ENCODE measurements at regions not wholly inside any gene's neighbourhood (a gene's known extent, or its start where the extent isn't known, plus 50 kb on each side); places are given as distances from the start of the nearest gene placed in this dataset.

DNA sequence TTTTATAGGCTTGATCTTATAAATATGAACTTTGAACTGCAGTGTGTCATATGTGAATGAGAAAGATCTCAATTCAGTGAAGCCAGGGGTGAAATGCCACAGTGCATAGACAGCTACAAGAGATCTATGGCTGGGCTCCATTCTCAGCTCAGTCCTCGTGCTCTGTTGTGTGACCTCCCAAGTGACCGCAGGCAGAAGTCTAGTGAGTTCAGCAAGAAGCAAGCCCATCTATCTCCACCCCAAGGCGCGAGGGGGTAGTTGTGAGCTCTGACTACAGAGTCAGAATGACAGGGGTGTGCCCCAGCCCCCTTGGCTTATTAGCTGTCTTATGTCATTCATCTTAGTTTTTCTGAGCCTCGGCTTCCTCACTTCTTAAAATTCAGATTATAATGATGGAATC lies 378.3 kb downstream of the FBXW7 start:
- no peak for DNase-seq

DNA sequence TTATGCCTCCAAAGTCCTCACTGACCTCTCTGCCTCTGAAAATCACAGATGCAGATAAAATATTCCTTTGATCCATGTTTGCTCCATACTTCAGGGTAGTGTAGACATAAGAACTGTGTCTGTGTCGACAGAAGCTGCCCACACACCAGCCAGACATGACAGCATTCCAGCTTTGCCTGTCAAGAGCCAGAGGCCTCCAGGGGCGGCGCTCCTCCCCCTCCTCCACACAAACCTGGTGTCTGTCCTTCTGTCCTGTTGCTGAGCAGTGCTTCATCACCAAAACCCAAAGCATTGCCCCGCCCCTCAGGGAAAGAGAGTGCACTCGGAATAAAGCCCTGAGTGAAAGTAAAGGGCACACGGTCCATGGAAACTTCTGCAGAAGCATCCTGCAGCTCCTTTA lies 379.4 kb downstream of the FBXW7 start:
- peak; percentile 2 for DNase-seq

GRCh38 chr4:152155070-152155469 lies 380.8 kb downstream of the FBXW7 start:
- no peak for DNase-seq

DNA sequence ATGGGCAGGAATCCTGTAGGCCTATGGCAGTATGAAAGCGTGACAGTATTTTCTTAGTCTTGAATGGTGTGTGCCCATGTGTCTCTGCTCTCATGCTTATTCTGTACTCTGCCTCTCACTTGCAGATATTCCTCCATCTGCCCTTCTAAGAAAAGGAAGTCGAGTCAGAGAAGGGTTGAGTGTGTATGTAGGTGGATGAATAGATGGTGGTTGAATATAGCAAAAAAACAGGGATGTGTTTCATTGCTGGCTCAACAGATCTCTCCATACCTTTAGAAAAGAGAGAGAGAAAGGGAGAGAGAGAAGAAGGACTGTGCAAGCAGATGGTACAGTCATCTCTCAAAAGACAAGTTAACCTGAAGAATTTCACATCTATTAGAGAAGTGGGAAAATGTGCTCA lies 381.5 kb downstream of the FBXW7 start:
- no peak for DNase-seq

- no peak for DNase-seq
These were observed 382.2 kb downstream of the FBXW7 start for GRCh38 chr4:152153476-152154270.

DNA sequence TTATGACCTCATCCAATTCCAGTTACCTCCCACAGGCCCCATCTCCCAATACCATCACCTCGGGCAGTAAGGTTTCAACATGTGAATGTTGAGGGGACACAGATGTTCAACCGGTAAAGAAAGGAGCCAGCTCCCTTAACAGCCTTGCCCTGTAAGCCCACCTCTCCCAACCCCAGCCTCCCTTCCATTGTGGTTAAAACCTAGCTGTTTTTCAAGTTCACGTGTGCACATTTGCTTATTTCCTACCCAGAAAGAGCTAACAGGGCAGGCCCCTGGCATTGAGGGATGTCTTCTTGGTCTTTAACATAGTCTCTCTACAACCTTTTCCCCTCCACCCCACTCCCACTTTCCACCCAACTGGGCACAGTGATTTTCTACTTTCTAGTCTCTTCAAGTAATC lies 385.7 kb downstream of the FBXW7 start:
- DNase-seq = no peak

GRCh38 chr4:152149745-152150144 lies 386.1 kb downstream of the FBXW7 start:
- no peak for DNase-seq

DNA sequence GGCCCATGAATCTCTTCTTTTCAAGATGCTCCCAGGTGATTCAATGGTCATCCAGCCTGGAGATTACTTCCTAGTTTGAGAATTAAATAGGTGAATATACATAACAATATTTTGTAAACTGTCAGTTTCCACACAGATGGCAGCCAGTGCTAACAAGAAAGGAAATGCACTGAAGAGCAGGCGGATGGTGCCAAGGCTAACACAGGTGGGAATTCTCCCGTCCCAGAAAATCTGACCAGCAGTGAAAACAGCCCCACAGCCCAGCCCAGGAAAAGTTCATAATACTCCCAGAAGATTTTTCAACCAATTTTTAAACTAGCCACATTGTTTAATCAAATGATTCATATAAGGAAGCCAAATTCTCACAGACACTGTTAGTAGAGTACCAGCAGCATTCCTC lies 387.2 kb upstream of the GATB start:
- DNase-seq = no peak

- no peak for DNase-seq
These were observed 385.4 kb upstream of the GATB start for GRCh38 chr4:152146244-152146643.

DNA sequence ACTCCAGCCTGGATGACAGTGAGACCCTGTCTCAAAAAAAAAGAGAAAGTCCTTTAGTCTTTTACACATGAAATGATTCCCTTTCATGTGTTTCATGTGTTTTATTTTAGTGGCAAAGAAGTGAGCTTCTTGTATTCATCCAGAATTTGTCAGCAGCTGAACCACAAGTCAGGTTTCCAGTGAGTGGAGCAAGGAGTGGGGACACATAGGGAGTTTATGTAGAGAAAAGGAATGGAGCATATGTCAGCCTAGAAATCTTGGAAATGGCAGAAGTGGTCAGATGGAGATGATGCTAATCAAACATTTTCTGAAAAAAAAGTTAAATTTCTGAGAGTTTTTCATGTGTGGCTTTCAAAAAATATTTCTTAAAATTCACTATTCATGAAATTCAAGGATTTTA lies 383.0 kb upstream of the GATB start:
- no peak for DNase-seq

DNA sequence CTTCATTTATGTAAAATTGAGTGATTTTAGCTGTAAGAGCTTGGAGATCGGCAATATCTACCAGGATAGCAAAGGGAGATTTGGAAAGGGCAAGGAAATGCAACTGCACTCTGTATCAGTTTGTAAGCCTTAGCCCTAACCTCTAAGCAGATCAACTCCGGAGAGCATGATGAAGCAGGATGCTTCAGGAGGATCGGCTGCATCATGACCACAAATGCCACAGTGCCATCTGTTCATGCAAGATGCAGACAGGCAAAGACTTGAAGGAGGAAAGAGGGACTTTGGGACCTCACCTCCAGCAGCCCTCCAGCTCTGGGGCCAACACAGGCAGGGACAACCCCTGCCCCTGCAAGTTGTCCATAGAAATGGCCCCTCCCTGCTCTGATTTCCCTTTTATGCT lies 377.6 kb upstream of the GATB start:
- DNase-seq = no peak

DNA sequence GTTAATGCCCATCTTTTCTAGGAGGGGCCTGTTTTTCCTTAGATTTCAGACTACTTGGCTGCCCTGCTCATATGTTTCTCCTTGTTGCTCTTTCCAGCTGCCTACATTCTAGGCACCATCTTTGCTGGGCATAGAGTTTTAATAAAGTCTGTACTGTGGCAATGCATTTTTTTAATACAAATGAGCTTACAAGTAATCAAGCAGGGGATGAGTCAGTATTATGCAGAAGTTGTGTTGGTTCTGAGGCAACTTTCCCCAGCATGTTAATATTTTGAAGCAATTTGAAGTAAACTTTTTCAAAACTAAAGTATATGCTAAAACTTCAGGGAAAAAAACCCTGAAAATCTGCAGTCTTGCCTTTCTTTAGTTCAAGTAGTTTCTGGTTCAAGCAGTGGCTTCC lies 372.0 kb upstream of the GATB start:
- DNase-seq = no peak

GRCh38 chr4:152128356-152128755 lies 367.5 kb upstream of the GATB start:
- DNase-seq = no peak

DNA sequence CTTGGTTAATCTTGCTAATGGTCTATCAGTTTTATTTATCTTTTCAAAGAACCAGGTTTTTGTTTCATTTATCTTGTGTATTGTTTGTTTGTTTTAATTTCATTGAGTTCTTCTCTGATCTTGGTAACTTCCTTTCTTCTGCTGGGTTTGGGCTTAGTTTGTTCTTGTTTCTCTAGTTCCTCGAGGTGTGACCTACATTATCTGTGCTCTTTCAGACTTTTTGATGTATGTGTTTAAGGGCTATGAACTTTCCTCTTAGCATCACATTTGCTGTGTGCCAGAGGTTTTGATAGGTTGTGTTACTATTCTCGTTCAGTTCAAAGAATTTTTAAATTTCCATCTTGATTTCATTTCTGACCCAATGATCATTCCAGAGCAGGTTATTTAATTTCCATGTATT lies 365.4 kb upstream of the GATB start:
- no peak for DNase-seq

DNA sequence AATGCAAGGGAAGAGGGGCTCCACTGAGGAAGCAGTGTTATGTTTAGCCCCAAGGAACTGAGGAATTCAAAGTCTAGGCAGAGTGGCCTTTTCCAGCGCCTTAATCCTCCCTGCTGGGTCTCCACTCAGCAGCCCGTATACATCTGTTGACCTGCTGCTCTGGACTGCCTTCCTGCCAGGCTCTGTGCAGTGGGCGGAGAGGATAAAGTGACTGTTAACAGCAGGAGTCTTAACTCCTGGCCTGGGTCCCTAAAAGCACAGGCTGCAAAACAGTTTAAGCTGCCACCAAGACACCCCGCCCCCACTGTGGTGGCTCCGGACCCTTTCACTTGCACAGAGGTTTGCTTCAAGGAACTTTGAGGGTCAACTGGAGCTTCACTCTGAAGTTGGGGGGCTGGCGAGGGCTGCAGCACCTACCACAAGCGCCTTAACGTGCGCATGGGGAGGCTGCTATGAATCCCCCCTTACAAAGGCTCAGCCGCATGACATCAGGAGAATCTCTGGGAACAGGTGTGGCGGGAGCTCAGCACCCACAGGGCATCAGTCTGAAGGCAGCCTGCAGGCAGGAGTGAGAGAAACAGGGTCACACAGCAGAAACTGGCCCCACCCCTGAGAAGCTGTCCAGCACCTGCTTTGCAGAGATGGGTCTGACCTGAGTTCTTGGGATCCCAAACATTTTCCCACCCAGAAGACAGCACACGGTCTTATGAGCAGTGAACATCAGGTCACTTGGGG lies 358.2 kb upstream of the GATB start:
- DNase-seq = no peak

DNA sequence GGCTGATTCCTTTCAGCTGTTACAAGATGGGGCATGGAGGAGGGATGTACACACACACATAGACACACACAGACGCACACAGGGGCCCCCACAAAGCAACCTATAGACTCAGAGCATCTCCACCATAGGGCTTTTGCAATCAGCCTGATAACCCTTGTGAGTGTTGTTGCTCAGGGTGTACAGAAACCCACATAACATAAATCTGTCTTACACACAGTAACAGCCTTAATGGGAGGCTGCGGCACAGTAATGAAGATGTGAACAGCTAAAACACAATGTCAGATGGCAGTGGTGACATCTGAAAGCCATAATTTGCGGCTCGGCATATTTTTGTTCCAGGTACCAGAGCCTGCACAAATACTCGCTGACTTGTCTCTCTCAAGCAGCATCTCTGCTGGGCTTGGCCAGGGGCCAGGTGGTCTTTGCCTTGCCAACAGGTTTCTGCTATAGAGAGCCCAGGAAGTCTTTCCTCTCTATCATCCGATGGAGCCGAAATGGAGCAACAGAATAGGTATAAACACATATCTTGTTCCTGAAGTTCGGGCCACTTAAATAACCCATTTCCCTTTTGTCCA lies 357.2 kb upstream of the GATB start:
- no peak for DNase-seq

DNA sequence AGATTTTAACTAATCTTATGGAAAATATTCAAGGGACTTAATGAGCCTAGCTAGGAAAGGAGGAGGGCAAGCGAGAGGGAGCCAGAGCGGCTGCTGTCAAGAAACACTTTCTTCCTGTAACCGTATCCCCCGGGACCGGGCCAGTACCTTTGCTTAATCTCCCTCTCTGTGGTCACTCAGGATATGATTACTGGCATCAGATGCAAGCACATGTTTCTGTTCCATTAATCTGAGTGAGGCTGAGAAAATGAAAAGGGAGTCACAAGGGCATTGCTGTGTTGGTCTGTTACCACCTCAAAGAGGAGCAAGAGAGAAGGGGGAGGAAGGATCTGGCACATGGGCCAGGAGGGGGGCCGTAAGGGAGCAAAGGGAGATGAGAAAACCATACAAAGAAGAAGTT lies 356.7 kb upstream of the GATB start:
- no peak for DNase-seq

GRCh38 chr4:152117054-152117453 lies 356.2 kb upstream of the GATB start:
- no peak for DNase-seq

- no peak for DNase-seq
These were observed 355.0 kb upstream of the GATB start for GRCh38 chr4:152115794-152116193.

- DNase-seq = no peak
These were observed 354.3 kb upstream of the GATB start for GRCh38 chr4:152115118-152115517.

DNA sequence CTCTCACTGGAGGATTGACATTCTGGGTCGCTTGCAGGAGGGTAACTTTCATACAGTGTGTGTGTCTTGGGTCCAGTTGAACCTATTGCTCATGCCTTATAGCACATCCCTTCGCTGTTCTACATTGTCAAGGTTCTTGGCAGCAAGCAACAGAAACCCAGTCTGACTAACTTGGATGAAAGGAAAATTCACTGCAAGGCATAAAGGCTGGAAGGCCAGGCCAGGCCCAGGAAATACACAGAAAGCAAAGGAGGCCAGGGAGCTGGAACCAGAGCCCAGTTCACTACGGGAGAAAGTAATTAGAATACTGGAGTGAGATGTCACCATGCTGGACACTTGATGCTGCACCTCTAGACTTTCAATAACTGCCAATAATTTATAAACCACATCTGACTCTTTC lies 353.8 kb upstream of the GATB start:
- no peak for DNase-seq

GRCh38 chr4:152112887-152113286 lies 352.1 kb upstream of the GATB start:
- no peak for DNase-seq

GRCh38 chr4:152112190-152112589 lies 351.4 kb upstream of the GATB start:
- DNase-seq = no peak

GRCh38 chr4:152110780-152111179 lies 350.0 kb upstream of the GATB start:
- DNase-seq = no peak

All from fibroblast of skin of abdomen (primary cell).